Endothelial cell of hepatic sinusoid (primary cell): ENCODE measurements at regions not wholly inside any gene's neighbourhood (a gene's known extent, or its start where the extent isn't known, plus 50 kb on each side); places are given as distances from the start of the nearest gene placed in this dataset.

Experiments
- in situ Hi-C: cut with HindIII; loops from 2 replicates; pipeline ENCODE4 v1.10.0; 2017; ENCODE audit warnings: low sequenced_read_pairs

- in situ Hi-C loops: no loop called here
These were observed 112.7 kb upstream of the FRMD6 start for GRCh38 chr14:51538973-51539372.

GRCh38 chr14:51539571-51540037 is 112.1 kb upstream of the FRMD6 start:
- in situ Hi-C loops: no loop called here

- in situ Hi-C loops: no loop called here
These were observed 111.3 kb upstream of the FRMD6 start for GRCh38 chr14:51540364-51540763.

GRCh38 chr14:51544471-51544870 is 107.2 kb upstream of the FRMD6 start:
- in situ Hi-C loops: no loop called here

- in situ Hi-C loops: no loop called here
These were observed 106.8 kb upstream of the FRMD6 start for GRCh38 chr14:51544901-51545300.

GRCh38 chr14:51545396-51545795 is 106.3 kb upstream of the FRMD6 start:
- in situ Hi-C loops: no loop called here

- in situ Hi-C loops: no loop called here
These were observed 105.6 kb upstream of the FRMD6 start for GRCh38 chr14:51546099-51546498.

- in situ Hi-C loops: no loop called here
These were observed 105.0 kb upstream of the FRMD6 start for GRCh38 chr14:51546603-51547258.

GRCh38 chr14:51547260-51547659 is 104.5 kb upstream of the FRMD6 start:
- in situ Hi-C loops: no loop called here

- in situ Hi-C loops: no loop called here
These were observed 104.0 kb upstream of the FRMD6 start for GRCh38 chr14:51547701-51548100.

GRCh38 chr14:51548187-51548586 is 103.5 kb upstream of the FRMD6 start:
- in situ Hi-C loops: no loop called here

- in situ Hi-C loops: no loop called here
These were observed 101.1 kb upstream of the FRMD6 start for GRCh38 chr14:51550636-51551035.

- in situ Hi-C loops: no loop called here
These were observed 99.4 kb upstream of the FRMD6 start for GRCh38 chr14:51552275-51552674.

GRCh38 chr14:51552768-51553404 is 98.8 kb upstream of the FRMD6 start:
- in situ Hi-C loops: no loop called here

GRCh38 chr14:51554339-51554920 is 97.3 kb upstream of the FRMD6 start:
- in situ Hi-C loops: no loop called here

- in situ Hi-C loops: no loop called here
These were observed 96.8 kb upstream of the FRMD6 start for GRCh38 chr14:51554953-51555352.

- in situ Hi-C loops: no loop called here
These were observed 90.6 kb upstream of the FRMD6 start for GRCh38 chr14:51561141-51561540.

GRCh38 chr14:51562816-51563215 is 88.9 kb upstream of the FRMD6 start:
- in situ Hi-C loops: no loop called here

GRCh38 chr14:51563560-51563959 is 88.2 kb upstream of the FRMD6 start:
- in situ Hi-C loops: no loop called here

- in situ Hi-C loops: no loop called here
These were observed 87.2 kb upstream of the FRMD6 start for GRCh38 chr14:51564460-51564859.

GRCh38 chr14:51564986-51565604 is 86.6 kb upstream of the FRMD6 start:
- in situ Hi-C loops: no loop called here
